Adrenal gland (tissue), 9 donors: ENCODE measurements at regions not wholly inside any gene's neighbourhood (a gene's known extent, or its start where the extent isn't known, plus 50 kb on each side); places are given as distances from the start of the nearest gene placed in this dataset.
A peak's percentile ranks its signal among the peaks of the same experiment; 100 is the strongest.

Experiments used
- DNase-seq, 7 donors: peaks; one replicate each; pipeline ENCODE4 v3.0.0-alpha.2; 2019 to 2020
- H3K27ac ChIP-seq, 5 donors: fragments of 200-600 bp; sonication (generic) in 4 of 5; 1 replicate in 3 of 5; 2 replicates in 2 of 5; pipeline versions ENCODE4 v1.5.1 to v1.8.0; 2016 to 2020; ENCODE audit warnings: mild to moderate bottlenecking in 1 of 5
- H3K27me3 ChIP-seq: fragments of 200-600 bp; 2 replicates; pipeline ENCODE4 v1.8.0; 2021
- H3K36me3 ChIP-seq, 2 donors: fragments of 200-600 bp; replicated peaks in 1 of 2; 1 replicate in 1 of 2; 2 replicates in 1 of 2; pipeline versions ENCODE4 v1.5.1 to v1.8.0; 2018 to 2022
- H3K4me1 ChIP-seq, 2 donors: fragments of 200-600 bp; replicated peaks in 1 of 2; 1 replicate in 1 of 2; 2 replicates in 1 of 2; pipeline versions ENCODE4 v1.5.1 to v1.8.0; 2018 to 2021
- H3K4me3 ChIP-seq, 4 donors: fragments of 200-600 bp; sonication (generic) in 3 of 4; one replicate each; pipeline ENCODE4 v1.5.1; 2016 to 2018
- H3K9me3 ChIP-seq, 3 donors: fragments of 200-600 bp; sonication (generic) in 1 of 3; replicated peaks in 1 of 3; 1 replicate in 2 of 3; 2 replicates in 1 of 3; pipeline versions ENCODE4 v1.5.1 to v1.8.0; 2016 to 2021
- POLR2A ChIP-seq, 2 donors: fragments of 450-650 bp; IDR thresholded peaks; one replicate each; pipeline ENCODE4 v1.6.1; 2017; ENCODE audit warnings: antibody characterized with exemption in 2 of 2, mild to moderate bottlenecking in 2 of 2, moderate library complexity in 1 of 2
- WGBS, 4 donors: extraction: QIAGEN DNeasy Blood & Tissue Kit in 2 of 4; methylation state at CpG; one replicate each; pipeline versions ENCODE4 v1.1.5 to v1.1.7; 2013 to 2017; 5-methylcytosine and 5-hydroxymethylcytosine counted together
- intact Hi-C, 2 donors: fragments of 100-400 bp; cut with DNase I; formaldehyde crosslinking; loops; one replicate each; pipeline versions ENCODE4 v1.14.1 to v1.15.0; 2022 to 2023
- TF ChIP-seq, protein P1 (sequence below), 6 experiments: fragments of 450-650 bp in 4 of 6; fragments of 200-600 bp in 2 of 6; sonication (generic) in 1 of 6; IDR thresholded peaks; 1 replicate in 5 of 6; 2 replicates in 1 of 6; pipeline versions ENCODE4 v1.5.1 to v1.8.0; 2016 to 2021; ENCODE audit warnings: antibody characterized with exemption in 6 of 6, mild to moderate bottlenecking in 2 of 6, moderate library complexity in 1 of 6
- donor health status: healthy with polysubstance abuse.
- donor health status: Bipolar disorder and iron deficiency.
- donor health status: DM: yes; HTN: yes; CAD: no.
- donor health status: DM: no; HTN: no; CAD: no.
- donor health status: DM: no; HTN: no; CAD: no.

GRCh38 chr7:130829415-130829814 lies 95.4 kb upstream of the KLF14 start:
- Histone ChIP-seq H3K27ac (no peak overlapping the region), H3K4me3 (no peak overlapping the region), H3K27me3 (no peaks in the 10 kb centered on the region), H3K36me3 (no peaks in the 10 kb centered on the region), H3K9me3 (peaks cover 0 to 4% (median 3%) of the 10 kb centered on the region in 3 donors), H3K4me1 (no peaks in the 10 kb centered on the region)
- DNase-seq = no peak
- WGBS, 4 donors = 65 to 85% (median 82%) methylated on average over 1 to 2 of the region's 2 CpGs
- no peak for TF ChIP-seq POLR2A (IDR thresholded peaks at IDR 0.05)
- TF ChIP-seq, protein P1, sequence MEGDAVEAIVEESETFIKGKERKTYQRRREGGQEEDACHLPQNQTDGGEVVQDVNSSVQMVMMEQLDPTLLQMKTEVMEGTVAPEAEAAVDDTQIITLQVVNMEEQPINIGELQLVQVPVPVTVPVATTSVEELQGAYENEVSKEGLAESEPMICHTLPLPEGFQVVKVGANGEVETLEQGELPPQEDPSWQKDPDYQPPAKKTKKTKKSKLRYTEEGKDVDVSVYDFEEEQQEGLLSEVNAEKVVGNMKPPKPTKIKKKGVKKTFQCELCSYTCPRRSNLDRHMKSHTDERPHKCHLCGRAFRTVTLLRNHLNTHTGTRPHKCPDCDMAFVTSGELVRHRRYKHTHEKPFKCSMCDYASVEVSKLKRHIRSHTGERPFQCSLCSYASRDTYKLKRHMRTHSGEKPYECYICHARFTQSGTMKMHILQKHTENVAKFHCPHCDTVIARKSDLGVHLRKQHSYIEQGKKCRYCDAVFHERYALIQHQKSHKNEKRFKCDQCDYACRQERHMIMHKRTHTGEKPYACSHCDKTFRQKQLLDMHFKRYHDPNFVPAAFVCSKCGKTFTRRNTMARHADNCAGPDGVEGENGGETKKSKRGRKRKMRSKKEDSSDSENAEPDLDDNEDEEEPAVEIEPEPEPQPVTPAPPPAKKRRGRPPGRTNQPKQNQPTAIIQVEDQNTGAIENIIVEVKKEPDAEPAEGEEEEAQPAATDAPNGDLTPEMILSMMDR (IDR thresholded peaks at IDR 0.05) = no peak
- intact Hi-C loops = no loop called here

DNA sequence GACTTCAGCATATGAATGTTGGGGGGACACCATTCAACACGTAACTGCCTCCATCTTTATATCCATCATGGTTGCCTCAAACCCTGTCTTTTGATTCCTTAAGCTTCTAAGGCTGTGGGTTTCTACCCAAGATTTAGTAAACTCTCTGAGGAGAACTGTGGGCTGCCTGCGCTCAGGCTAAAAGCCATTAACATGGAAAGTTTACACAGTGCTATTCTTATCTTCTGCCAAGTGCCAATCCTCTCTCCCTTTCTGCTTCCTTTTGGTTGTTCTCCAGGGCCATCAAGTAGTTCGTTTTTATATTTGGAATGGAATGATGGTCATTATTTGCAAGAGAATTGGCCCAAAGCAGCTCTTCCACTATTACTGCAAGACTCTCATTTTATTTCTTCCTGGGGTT lies 97.3 kb upstream of the KLF14 start:
- TF ChIP-seq, protein P1 (IDR thresholded peaks at IDR 0.05) = no peak
- TF ChIP-seq POLR2A (IDR thresholded peaks at IDR 0.05) = no peak
- DNase-seq = no peak
- Histone ChIP-seq H3K27ac (no peak overlapping the region), H3K9me3 (no peaks in the 10 kb centered on the region), H3K4me3 (no peak overlapping the region), H3K36me3 (no peaks in the 10 kb centered on the region), H3K27me3 (no peaks in the 10 kb centered on the region), H3K4me1 (no peaks in the 10 kb centered on the region)
- whole genome bisulfite sequencing, 4 donors = 61 to 69% (median 66%) methylated on average over 3 of the region's 3 CpGs
- intact Hi-C loops = no loop called here

DNA sequence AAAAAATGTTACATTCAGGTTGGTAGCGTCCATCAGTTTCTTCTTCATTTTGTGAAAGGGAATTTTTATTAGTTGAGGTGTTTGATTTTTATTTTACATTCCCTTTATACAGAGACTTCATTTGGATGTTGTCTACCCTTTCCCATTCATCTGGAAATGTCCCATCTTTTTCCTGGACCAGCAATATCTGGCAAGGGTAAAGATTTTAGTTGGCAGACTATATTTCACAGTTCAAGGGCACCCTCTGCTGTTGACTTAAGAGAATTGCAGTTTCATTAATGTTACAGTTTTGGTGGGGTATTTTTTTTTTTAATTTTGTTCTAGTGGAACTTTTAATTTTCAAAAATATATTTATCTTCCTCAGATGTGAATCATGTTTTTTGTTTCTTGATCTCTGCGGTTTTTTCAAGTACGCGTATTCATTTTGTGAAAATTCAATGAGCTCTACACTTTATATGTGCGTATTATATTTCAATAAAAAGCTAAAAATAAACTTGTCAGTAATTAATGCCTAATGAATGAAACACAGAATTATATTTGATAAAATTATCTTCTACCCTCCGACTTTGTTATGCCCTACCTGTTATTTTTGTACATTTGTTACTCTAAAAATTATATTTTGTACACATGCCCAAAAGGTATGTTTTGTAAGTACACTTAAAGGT lies 97.9 kb upstream of the KLF14 start:
- H3K27me3 ChIP-seq = no peaks in the 10 kb centered on the region
- DNase-seq = no peak
- intact Hi-C loops = no loop called here
- no peaks in the 10 kb centered on the region for H3K9me3 ChIP-seq
- no peak overlapping the region for H3K4me3 ChIP-seq
- no peaks in the 10 kb centered on the region for H3K36me3 ChIP-seq
- H3K4me1 ChIP-seq = no peaks in the 10 kb centered on the region
- TF ChIP-seq, protein P1 (IDR thresholded peaks at IDR 0.05) = peak; percentile 50 to 82 (median 74)
- TF ChIP-seq POLR2A (IDR thresholded peaks at IDR 0.05) = no peak
- H3K27ac ChIP-seq = no peak overlapping the region
- 35 to 42% (median 37%) methylated on average over 6 of the region's 6 CpGs for WGBS, 4 donors

GRCh38 chr7:130838738-130839137 lies 104.7 kb upstream of the KLF14 start:
- DNase-seq = no peak
- H3K4me3 ChIP-seq = no peak overlapping the region
- H3K9me3 ChIP-seq = no peaks in the 10 kb centered on the region
- no peaks in the 10 kb centered on the region for H3K4me1 ChIP-seq
- intact Hi-C loops = no loop called here
- TF ChIP-seq, protein P1 (IDR thresholded peaks at IDR 0.05) = no peak
- no peak for TF ChIP-seq POLR2A (IDR thresholded peaks at IDR 0.05)
- no peak overlapping the region for H3K27ac ChIP-seq
- no peaks in the 10 kb centered on the region for H3K36me3 ChIP-seq
- no peaks in the 10 kb centered on the region for H3K27me3 ChIP-seq
- WGBS, 4 donors = 73 to 79% (median 76%) methylated on average over 1 of the region's 1 CpG
